Activated CD4-positive, alpha-beta memory T cell treated with anti-CD3 and anti-CD28 coated beads for 36 hours (primary cell): ENCODE measurements at regions not wholly inside any gene's neighbourhood (a gene's known extent, or its start where the extent isn't known, plus 50 kb on each side); places are given as distances from the start of the nearest gene placed in this dataset.

Experiments used
- CTCF ChIA-PET: fragments of 350-600 bp; sonication (Branson Sonifier 250); formaldehyde crosslinking; loops from one replicate; lab custom pipeline; 2021; ENCODE audit warnings: antibody characterized with exemption, inconsistent platforms; lab: Charles Lee
- POLR2A ChIA-PET: fragments of 350-600 bp; sonication (Branson Sonifier 250); formaldehyde crosslinking; loops from one replicate; lab custom pipeline; 2021; ENCODE audit warnings: antibody characterized with exemption; lab: Charles Lee
- DNase-seq: peaks from one replicate; pipeline ENCODE4 v3.0.0-alpha.2; 2020
- H3K27ac Mint-ChIP-seq: one replicate; pipeline ENCODE4 v1.8.0; 2021; ENCODE audit warnings: mixed read lengths
- H3K27me3 Mint-ChIP-seq: one replicate; pipeline ENCODE4 v1.8.0; 2021; ENCODE audit warnings: mixed read lengths
- H3K36me3 Mint-ChIP-seq: one replicate; pipeline ENCODE4 v1.8.0; 2021; ENCODE audit warnings: mixed read lengths
- H3K4me1 Mint-ChIP-seq: one replicate; pipeline ENCODE4 v1.8.0; 2021; ENCODE audit warnings: low read depth, mixed read lengths
- H3K4me3 Mint-ChIP-seq: one replicate; pipeline ENCODE4 v1.8.0; 2021; ENCODE audit warnings: mild to moderate bottlenecking, mixed read lengths
- H3K9me3 Mint-ChIP-seq: one replicate; pipeline ENCODE4 v1.8.0; 2021; ENCODE audit warnings: mixed read lengths
- intact Hi-C: fragments of 100-400 bp; cut with micrococcal nuclease; formaldehyde crosslinking; loops from one replicate; pipeline ENCODE4 v1.15.1; 2023

DNA sequence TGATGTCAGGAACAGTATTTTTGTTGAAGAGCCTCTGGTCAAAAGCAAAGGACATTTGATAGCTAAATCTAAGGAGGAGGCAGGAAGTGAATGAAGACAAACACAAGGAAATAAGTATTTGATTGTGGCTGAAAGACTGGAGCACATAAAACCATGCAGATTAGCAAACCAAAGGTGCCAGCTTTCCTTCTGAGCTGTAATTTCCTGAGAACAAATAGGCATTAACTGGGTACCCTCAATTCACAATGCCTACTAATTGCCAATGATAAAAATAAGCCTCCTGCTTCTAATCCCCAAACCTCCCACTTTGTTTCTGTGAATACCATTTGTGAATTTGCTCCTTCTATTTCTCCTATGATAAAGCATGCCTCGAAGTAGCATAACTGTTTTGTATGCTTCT, 1279.6 kb upstream of the USP15 start:
- Mint-ChIP-seq H3K27me3 (no peaks in the 10 kb centered on the region), H3K9me3 (peaks cover 20% of the 10 kb centered on the region), H3K4me1 (no peaks in the 10 kb centered on the region), H3K36me3 (no peaks in the 10 kb centered on the region), H3K27ac (no peak overlapping the region), H3K4me3 (no peak overlapping the region)
- no peak for DNase-seq
- POLR2A ChIA-PET, result no interaction called here
- CTCF ChIA-PET, result no interaction called here
- intact Hi-C loops, result no loop called here

DNA sequence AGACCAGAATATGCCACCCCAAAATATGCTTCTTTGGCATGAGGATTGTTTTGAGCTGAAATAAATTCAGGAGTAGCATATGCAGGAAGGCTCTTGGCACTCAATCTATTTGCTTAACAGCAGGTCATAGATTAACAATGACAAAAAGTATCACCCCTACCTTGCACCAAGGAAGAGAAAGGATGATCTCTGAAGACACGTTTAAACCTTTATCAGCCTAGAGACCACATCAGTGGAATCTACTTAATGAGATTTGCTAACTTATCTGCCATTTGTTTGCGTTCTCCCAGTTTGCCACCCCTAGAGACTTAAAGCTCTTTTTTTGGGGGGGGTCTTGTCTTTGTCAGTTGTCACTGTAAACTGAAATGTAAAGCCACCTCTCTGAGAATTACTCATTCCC, 1278.7 kb upstream of the USP15 start:
- Mint-ChIP-seq H3K36me3 (no peaks in the 10 kb centered on the region), H3K27ac (no peak overlapping the region), H3K9me3 (peaks cover 22% of the 10 kb centered on the region), H3K4me3 (no peak overlapping the region), H3K27me3 (no peaks in the 10 kb centered on the region), H3K4me1 (no peaks in the 10 kb centered on the region)
- POLR2A ChIA-PET, result no interaction called here
- CTCF ChIA-PET, result interaction anchor here (0.5 kb wide), 1 partner anchor 280 kb away, joined by 3 read pairs; no protein-coding TSS in a partner anchor
- no peak for DNase-seq
- intact Hi-C loops, result no loop called here

DNA sequence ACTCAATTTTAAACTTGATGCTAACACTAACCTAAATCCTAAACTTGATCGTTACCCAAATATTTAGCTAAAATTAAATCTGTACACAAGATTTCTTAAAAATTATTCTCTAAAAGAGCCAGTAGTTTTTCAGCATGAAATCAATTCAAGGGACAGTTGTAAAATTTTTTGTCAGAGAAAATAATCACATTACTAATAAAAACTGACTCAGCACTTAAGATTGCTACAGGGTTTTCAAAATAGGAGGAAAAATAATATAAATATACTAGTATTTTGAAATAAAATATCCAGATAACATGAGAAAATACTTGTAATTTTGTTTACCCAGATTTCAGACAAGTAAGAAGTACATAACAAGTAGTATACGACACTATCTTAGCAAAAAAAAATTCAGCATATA, 1268.1 kb upstream of the USP15 start:
- Mint-ChIP-seq H3K36me3 (no peaks in the 10 kb centered on the region), H3K4me3 (no peak overlapping the region), H3K9me3 (peaks cover 3% of the 10 kb centered on the region), H3K27me3 (no peaks in the 10 kb centered on the region), H3K27ac (no peak overlapping the region), H3K4me1 (no peaks in the 10 kb centered on the region)
- intact Hi-C loops, result no loop called here
- CTCF ChIA-PET, result no interaction called here
- POLR2A ChIA-PET, result no interaction called here
- DNase-seq, result no peak

DNA sequence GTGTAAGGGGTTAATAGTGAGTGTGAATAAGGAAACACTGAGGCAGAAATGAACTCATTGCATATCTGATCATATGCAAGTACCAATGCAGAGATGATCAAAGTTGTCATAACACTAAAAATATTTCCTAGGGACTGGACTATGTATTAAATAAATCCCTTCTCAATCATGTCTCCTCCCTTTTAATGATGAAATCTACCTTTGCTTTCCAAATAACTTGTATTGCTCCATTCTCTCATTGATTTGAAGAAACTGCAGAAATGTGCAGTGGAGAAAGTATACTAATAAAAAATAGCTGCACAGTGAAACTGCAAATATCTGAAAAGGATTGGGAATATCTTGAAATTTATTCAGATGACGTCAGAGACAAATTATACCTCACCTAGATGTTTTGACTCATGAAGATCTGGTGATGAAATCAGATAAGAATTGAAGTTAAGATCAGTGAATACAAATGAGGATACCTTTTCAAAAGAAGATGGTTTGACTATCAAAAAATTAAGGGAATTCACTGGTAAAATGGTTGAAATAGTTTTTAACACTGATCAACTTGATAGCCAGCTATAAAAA, 1264.9 kb upstream of the USP15 start:
- DNase-seq, result no peak
- no peaks in the 10 kb centered on the region for H3K36me3 Mint-ChIP-seq
- no peaks in the 10 kb centered on the region for H3K4me1 Mint-ChIP-seq
- H3K27ac Mint-ChIP-seq, result no peak overlapping the region
- intact Hi-C loops, result no loop called here
- CTCF ChIA-PET, result no interaction called here
- no peaks in the 10 kb centered on the region for H3K27me3 Mint-ChIP-seq
- POLR2A ChIA-PET, result no interaction called here
- no peak overlapping the region for H3K4me3 Mint-ChIP-seq
- peaks cover 4% of the 10 kb centered on the region for H3K9me3 Mint-ChIP-seq

DNA sequence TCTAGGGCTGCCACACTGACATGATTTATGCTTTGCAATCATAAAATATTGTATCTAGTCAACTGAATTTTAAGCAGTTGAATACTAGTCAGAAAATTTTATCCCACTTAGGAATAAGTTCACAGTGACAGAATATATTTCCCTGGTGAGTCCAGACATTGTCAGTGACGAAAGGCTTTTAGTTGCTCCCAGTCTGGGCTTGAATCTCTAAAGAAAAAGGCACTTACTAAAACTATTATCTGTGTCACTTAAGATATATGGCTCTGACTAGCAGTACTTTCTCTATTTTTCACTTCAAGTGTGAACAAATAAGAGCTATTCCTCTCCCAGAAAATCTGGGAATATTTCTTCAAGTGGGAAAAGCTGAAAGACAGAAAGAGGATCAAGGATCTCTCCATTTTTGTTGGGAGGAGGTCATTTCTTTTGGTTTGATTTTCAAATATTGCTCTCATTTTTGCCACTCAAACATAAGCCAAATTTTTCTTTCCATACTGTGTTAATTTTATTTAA, 1262.3 kb upstream of the USP15 start:
- no peak for DNase-seq
- H3K36me3 Mint-ChIP-seq, result no peaks in the 10 kb centered on the region
- ChIA-PET POLR2A (no interaction called here), CTCF (no interaction called here)
- no peaks in the 10 kb centered on the region for H3K27me3 Mint-ChIP-seq
- H3K27ac Mint-ChIP-seq, result no peak overlapping the region
- intact Hi-C loops, result no loop called here
- peaks cover 17% of the 10 kb centered on the region for H3K9me3 Mint-ChIP-seq
- no peaks in the 10 kb centered on the region for H3K4me1 Mint-ChIP-seq
- H3K4me3 Mint-ChIP-seq, result no peak overlapping the region

DNA sequence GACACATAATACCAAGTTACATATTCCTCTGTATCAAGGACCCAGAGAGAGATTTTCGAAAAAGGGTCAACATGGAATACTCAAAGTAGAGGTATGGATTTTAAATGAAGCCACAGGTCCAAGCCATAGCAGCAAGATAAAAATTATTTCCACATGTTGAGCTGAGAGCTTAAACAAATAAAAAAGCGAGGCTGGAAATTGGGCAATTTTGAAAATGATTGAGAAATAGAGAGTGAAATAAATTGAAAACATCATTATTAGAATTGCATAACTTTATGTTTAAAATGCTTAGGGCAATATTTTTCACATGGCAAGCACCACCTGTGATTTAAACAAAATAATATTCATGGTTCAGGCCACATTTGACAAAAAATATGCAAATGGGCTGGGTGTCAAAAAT, 1251.0 kb upstream of the USP15 start:
- ChIA-PET CTCF (no interaction called here), POLR2A (no interaction called here)
- no peaks in the 10 kb centered on the region for H3K4me1 Mint-ChIP-seq
- no peaks in the 10 kb centered on the region for H3K36me3 Mint-ChIP-seq
- H3K27ac Mint-ChIP-seq, result no peak overlapping the region
- DNase-seq, result no peak
- no peaks in the 10 kb centered on the region for H3K27me3 Mint-ChIP-seq
- intact Hi-C loops, result no loop called here
- no peak overlapping the region for H3K4me3 Mint-ChIP-seq
- peaks cover 3% of the 10 kb centered on the region for H3K9me3 Mint-ChIP-seq

DNA sequence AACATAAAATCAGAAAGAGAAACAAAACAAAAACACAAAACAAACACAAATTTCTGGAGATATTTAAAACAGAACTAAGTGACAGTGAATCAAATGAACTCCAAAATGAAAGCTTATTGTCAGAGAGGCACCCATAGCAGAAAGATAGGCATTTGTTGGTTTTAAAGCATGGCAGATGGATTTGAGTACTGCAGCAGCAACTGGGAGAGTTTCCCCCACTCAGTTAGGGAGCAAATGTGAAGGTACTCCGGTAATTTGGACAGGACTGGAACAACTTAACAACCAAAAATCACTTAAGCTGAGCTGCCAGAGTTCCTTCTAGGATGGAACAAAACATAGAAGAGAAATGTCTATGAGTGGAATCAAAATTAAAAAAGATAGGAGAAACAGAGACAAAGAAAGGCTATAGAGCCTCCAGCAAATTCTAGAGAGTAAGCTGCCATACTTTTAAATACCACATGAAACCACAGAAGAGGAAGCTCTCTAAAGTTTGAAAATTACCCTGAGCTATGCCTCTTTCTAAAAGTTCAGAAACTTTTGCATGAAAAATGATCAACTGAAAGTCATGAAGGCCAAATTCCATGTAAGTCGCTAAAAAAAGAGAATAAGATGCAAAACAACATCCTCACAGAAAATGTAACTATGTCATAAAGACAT, 1248.3 kb upstream of the USP15 start:
- H3K9me3 Mint-ChIP-seq, result peaks cover 7% of the 10 kb centered on the region
- no peak overlapping the region for H3K27ac Mint-ChIP-seq
- no peaks in the 10 kb centered on the region for H3K36me3 Mint-ChIP-seq
- no peaks in the 10 kb centered on the region for H3K27me3 Mint-ChIP-seq
- CTCF ChIA-PET, result interaction anchor here (0.6 kb wide), 1 partner anchor 634 kb away, joined by 3 read pairs; no protein-coding TSS in a partner anchor
- no peaks in the 10 kb centered on the region for H3K4me1 Mint-ChIP-seq
- no peak for DNase-seq
- intact Hi-C loops, result no loop called here
- POLR2A ChIA-PET, result no interaction called here
- H3K4me3 Mint-ChIP-seq, result no peak overlapping the region

DNA sequence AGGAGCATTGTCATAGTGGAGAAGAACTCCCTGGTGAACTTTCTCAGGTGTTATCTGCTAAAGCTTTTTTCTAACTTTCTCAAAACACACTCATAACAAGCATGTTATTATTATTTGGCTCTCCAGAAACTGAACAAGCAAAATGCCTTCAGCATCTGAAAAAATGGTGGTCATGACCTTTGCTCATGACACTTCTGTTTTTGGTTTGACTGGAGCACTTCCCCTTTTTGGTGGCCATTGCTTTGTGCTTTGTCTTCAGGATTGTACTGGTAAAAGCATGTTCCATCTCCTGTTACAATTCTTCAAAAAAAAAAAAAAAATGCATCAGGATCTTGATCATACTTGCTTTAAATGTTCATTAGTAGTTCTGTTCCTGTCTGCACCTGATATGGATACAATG, 1241.6 kb upstream of the USP15 start:
- POLR2A ChIA-PET, result no interaction called here
- no peak for DNase-seq
- no peaks in the 10 kb centered on the region for H3K36me3 Mint-ChIP-seq
- H3K4me3 Mint-ChIP-seq, result no peak overlapping the region
- H3K9me3 Mint-ChIP-seq, result peaks cover 26% of the 10 kb centered on the region
- intact Hi-C loops, result no loop called here
- CTCF ChIA-PET, result no interaction called here
- no peaks in the 10 kb centered on the region for H3K27me3 Mint-ChIP-seq
- H3K4me1 Mint-ChIP-seq, result no peaks in the 10 kb centered on the region
- H3K27ac Mint-ChIP-seq, result no peak overlapping the region

DNA sequence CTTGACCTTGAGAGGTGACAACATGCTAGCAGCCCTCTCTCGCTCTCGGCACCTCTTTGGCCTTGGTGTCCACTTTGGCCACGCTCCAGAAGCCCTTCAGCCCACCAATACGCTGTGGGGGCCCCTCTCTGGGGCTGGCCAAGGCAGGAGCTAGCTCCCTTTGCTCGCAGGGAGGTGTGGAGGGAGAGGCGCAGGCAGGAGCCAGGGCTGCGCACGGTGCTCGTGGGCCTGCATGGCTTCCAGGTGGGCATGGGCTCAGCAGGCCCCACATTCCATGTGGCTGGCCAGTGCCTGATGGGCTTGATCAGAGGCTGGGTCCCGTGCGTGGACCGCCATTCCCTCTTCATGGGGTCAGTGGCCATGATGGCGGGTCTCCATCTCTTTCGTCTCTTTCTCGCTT, 1237.0 kb upstream of the USP15 start:
- CTCF ChIA-PET, result no interaction called here
- POLR2A ChIA-PET, result no interaction called here
- H3K27me3 Mint-ChIP-seq, result no peaks in the 10 kb centered on the region
- peaks cover 29% of the 10 kb centered on the region for H3K9me3 Mint-ChIP-seq
- H3K4me1 Mint-ChIP-seq, result no peaks in the 10 kb centered on the region
- no peak overlapping the region for H3K27ac Mint-ChIP-seq
- H3K36me3 Mint-ChIP-seq, result no peaks in the 10 kb centered on the region
- DNase-seq, result no peak
- H3K4me3 Mint-ChIP-seq, result no peak overlapping the region
- intact Hi-C loops, result no loop called here

DNA sequence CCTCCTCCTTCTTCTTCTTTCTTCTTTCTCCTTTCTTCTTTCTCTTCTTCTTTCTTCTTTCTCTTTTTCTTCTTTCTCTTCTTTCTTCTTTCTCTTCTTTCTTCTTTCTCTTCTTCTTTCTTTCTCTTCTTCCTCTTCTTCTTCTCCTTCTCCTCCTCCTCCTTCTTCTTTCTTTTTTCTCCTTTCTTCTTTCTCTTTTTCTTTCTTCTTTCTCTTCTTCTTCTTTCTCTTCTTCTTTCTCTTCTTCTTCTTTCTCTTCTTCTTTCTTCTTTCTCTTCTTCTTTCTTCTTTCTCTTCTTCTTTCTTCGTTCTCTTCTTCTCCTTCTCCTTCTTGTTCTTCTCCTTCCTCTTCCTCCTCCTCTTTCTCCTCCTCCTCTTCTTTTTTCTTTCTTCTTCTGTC, 1230.7 kb upstream of the USP15 start:
- intact Hi-C loops, result no loop called here
- Mint-ChIP-seq H3K36me3 (no peaks in the 10 kb centered on the region), H3K4me1 (no peaks in the 10 kb centered on the region), H3K27me3 (no peaks in the 10 kb centered on the region), H3K9me3 (peaks cover 8% of the 10 kb centered on the region), H3K4me3 (no peak overlapping the region), H3K27ac (no peak overlapping the region)
- ChIA-PET POLR2A (no interaction called here), CTCF (no interaction called here)
- DNase-seq, result no peak

DNA sequence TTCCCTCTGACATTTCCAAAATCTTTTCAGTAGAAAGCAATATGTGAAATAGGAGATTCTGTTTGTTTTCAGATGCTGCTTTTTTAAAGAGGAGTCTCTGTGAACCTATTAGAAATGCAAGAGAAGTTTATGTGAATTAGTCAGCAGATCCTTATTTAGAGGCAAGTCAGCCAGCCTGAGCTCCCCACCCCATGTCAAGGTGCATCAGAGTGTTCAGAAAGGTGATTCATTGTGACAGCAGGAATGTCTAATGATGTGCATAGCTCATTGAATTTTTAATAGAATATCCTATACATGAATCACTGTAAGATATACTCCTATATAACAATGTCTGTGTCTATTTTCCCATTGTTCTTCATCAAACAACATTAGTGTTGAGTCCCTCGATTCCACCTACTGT, 1222.4 kb upstream of the USP15 start:
- Mint-ChIP-seq H3K27ac (no peak overlapping the region), H3K4me1 (no peaks in the 10 kb centered on the region), H3K4me3 (no peak overlapping the region), H3K36me3 (no peaks in the 10 kb centered on the region), H3K9me3 (peaks cover 3% of the 10 kb centered on the region), H3K27me3 (no peaks in the 10 kb centered on the region)
- no peak for DNase-seq
- POLR2A ChIA-PET, result no interaction called here
- intact Hi-C loops, result no loop called here
- CTCF ChIA-PET, result no interaction called here

DNA sequence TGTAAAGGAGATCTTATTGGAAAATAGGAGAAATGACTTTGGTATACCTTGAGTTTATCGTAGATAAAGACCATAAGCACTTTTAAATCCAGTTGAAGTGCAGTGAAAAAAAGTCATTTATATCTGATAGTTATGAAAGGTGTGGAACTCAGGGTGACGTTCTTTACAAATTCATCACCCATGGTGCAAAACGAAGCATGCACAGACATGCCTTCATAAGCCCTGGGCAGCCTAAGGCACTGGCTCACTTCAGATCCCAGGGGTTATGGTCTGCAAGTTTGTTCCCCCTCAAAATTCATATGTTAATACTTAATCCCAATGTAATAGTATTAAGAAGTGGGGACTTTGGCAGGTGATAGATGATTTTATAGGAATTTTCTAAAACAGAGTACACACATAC, 1216.4 kb upstream of the USP15 start:
- CTCF ChIA-PET, result no interaction called here
- POLR2A ChIA-PET, result no interaction called here
- H3K27ac Mint-ChIP-seq, result no peak overlapping the region

DNA sequence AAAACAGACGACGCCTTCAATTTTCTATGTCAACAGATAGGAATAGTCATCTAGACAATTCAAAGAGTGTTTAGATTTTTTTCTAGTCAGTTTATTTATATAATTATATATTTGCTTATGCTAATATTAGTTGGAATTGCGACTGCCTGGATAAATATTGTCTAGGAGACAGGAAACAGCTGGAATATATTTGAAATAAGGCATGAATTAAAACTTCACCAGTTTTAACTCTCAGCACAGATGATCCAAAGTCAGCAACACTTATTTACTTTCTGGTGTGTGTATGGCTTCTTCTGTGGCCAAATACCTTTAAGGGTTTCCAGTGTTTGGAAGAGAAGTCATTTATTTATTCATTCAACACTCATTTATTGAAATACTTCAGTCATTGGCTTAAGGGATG, 1215.4 kb upstream of the USP15 start:
- DNase-seq, result no peak
- Mint-ChIP-seq H3K27me3 (no peaks in the 10 kb centered on the region), H3K36me3 (no peaks in the 10 kb centered on the region), H3K4me3 (no peak overlapping the region), H3K27ac (no peak overlapping the region), H3K4me1 (no peaks in the 10 kb centered on the region), H3K9me3 (peaks cover 2% of the 10 kb centered on the region)
- intact Hi-C loops, result no loop called here
- POLR2A ChIA-PET, result no interaction called here
- CTCF ChIA-PET, result no interaction called here

More for the DNA sequence above, 1216.4 kb upstream of the USP15 start:
- H3K27me3 Mint-ChIP-seq, result no peaks in the 10 kb centered on the region
- no peak for DNase-seq
- H3K9me3 Mint-ChIP-seq, result peaks cover 2% of the 10 kb centered on the region
- no peaks in the 10 kb centered on the region for H3K36me3 Mint-ChIP-seq
- no peak overlapping the region for H3K4me3 Mint-ChIP-seq
- H3K4me1 Mint-ChIP-seq, result no peaks in the 10 kb centered on the region
- intact Hi-C loops, result no loop called here
